ENCODE measurements at regions not wholly inside any gene's neighbourhood (a gene's known extent, or its start where the extent isn't known, plus 50 kb on each side); places are given as distances from the start of the nearest gene placed in this dataset.

DNA sequence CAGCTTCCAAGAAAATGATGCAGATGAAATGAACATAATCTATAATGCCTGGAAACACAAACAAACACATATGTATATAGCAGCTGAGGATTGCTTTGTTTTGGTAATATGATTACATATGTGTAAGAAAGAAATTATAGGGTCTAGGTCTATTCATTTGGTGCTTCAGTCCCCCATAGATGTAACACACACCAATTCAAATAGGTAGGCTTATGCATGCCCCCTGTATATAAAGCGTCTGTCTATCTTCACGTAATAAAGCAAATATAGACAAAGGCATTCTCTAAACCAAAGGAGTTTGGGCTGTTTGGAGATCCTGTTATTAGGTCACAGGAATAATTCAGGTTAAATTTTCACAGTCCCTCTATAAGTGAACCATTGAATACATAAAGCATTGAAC lies 270.4 kb upstream of the SGK1 start:
- TF ChIP-seq, protein P1, sequence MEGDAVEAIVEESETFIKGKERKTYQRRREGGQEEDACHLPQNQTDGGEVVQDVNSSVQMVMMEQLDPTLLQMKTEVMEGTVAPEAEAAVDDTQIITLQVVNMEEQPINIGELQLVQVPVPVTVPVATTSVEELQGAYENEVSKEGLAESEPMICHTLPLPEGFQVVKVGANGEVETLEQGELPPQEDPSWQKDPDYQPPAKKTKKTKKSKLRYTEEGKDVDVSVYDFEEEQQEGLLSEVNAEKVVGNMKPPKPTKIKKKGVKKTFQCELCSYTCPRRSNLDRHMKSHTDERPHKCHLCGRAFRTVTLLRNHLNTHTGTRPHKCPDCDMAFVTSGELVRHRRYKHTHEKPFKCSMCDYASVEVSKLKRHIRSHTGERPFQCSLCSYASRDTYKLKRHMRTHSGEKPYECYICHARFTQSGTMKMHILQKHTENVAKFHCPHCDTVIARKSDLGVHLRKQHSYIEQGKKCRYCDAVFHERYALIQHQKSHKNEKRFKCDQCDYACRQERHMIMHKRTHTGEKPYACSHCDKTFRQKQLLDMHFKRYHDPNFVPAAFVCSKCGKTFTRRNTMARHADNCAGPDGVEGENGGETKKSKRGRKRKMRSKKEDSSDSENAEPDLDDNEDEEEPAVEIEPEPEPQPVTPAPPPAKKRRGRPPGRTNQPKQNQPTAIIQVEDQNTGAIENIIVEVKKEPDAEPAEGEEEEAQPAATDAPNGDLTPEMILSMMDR (IDR thresholded peaks at IDR 0.05 in 8 of 11, conservative IDR thresholded peaks at IDR 0.05 in 3 of 11): no peak
- no peak for TF ChIP-seq POLR2A (IDR thresholded peaks at IDR 0.05)
- TF ChIP-seq POLR2AphosphoS5 (IDR thresholded peaks at IDR 0.05): no peak

All from spleen (tissue), 7 donors.